Middle frontal gyrus (tissue), 1 donor: ENCODE measurements at regions not wholly inside any gene's neighbourhood (a gene's known extent, or its start where the extent isn't known, plus 50 kb on each side); places are given as distances from the start of the nearest gene placed in this dataset.

Experiments used
- DNase-seq: peaks from one replicate; pipeline ENCODE4 v3.0.0-alpha.2; 2015; ENCODE audit warnings: low spot score; ENCODE audit errors: extremely low spot score

- DNase-seq: no peak
These were observed 183.7 kb upstream of the CADM1 start for GRCh38 chr11:115687934-115688333.

GRCh38 chr11:115684699-115685098 is 180.5 kb upstream of the CADM1 start:
- no peak for DNase-seq

DNA sequence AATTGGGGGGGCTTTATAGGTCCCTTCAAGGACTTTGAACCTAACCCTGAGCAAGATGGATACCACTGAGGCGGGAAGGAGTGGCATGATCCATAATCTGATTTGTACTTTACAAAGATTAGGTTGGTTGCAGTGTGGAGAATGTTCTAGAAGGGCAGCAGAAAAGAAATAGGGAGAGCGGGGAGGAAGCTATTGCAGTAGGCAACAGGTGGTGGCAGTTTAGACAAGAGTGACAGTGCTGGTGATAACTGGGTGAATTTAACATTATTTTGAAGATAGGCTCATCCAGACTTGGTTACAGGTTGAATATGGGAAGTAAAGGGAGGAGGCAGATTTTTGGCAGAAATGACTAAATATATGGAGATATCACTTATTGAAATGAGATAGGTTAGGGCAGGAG is 179.9 kb upstream of the CADM1 start:
- DNase-seq: no peak

DNA sequence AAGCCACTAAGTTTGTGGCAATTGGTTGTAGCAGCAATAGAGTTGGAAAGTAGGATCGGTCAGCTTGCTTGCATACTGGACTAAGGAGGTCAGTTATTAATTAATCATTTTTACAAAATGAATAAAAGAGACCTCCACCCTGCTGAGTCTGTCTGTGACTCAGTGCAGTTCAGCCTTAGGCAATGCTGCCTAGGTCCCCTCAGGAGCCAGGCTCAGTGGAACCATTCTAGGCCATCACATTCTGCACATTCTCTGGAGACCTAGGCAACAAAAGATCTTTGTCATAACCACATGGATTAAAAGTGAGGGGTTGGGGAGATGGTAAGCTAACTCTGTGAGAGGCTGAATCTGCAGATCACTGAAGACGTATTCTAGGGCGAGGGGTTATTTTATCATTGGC is 178.7 kb upstream of the CADM1 start:
- no peak for DNase-seq

- DNase-seq: no peak
These were observed 177.9 kb upstream of the CADM1 start for GRCh38 chr11:115682101-115682500.

DNA sequence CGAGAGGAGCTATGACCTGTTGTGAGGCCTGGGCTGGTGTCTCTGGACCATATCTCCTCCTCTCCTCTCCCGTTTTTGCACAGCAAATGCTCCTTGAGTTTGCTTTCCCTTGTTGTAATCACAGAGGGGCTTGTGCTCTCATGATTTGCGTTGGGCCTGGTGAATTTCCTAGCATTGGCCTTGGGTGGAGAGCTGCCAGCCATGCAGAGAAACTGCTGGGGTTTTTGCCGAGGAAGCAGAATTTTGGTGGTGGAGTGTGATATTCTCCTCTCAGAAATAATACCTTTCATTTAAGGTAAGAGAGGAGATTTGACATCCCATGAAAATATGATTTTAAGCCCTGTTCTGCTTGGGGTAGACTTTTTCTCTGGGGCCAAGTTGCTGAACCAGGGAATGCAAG is 175.7 kb upstream of the CADM1 start:
- no peak for DNase-seq

DNA sequence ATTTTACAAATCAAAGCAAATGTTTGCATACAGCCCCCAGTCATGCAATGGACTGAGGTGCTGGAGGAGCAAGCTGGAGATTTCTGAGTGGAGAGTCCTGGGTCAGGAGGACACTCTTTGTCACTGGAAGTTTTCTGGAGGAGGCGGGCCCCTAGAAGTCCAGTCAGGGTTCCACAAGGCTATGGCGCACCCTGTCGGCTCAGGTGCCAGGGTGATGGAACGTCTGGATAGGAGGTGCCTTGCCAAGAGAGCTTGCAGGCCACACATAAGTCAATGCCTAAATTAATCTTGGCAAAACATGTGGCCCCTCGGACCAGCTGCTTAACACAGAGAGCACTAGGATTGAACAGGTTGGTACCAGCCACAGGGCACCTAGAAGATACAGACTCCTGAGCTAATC is 174.7 kb upstream of the CADM1 start:
- no peak for DNase-seq

GRCh38 chr11:115677190-115677589 is 173.0 kb upstream of the CADM1 start:
- DNase-seq: no peak

DNA sequence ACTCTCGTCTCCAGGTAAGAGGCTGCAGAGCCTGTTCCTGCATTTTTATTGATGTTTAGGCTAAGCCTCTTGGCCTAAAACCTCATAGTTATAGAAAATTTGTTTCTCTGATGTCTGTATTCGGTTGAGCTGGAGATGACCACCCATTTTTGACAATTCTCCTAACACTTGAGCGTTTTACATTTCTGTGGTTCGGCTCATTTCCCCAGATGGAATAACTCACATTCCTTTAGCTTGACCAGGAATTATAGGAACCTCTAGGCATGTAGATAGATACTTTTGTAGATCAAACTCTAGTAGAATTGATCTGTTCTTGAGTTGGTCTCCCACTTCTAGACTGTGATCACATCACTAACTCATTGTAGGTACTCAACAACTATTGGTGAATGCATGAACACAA is 172.6 kb upstream of the CADM1 start:
- no peak for DNase-seq

DNA sequence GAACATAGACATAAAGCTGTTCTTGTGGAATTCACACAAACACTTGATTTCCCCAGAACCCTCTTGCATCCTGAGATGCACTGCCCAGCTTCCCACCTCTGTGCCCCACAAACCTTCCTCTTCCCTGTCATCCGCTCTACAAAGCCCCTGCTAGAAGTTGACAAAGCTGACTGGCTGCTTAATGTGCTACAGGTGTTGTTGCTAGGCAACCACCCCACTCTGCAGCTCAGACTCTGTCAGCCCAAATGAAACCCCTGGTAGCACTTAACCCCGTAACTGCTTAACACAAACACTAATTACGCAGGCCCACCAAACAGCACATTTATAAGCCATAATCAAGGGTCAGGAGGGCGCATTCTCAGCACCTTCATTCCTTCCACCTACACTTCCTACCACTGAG is 172.0 kb upstream of the CADM1 start:
- no peak for DNase-seq

DNA sequence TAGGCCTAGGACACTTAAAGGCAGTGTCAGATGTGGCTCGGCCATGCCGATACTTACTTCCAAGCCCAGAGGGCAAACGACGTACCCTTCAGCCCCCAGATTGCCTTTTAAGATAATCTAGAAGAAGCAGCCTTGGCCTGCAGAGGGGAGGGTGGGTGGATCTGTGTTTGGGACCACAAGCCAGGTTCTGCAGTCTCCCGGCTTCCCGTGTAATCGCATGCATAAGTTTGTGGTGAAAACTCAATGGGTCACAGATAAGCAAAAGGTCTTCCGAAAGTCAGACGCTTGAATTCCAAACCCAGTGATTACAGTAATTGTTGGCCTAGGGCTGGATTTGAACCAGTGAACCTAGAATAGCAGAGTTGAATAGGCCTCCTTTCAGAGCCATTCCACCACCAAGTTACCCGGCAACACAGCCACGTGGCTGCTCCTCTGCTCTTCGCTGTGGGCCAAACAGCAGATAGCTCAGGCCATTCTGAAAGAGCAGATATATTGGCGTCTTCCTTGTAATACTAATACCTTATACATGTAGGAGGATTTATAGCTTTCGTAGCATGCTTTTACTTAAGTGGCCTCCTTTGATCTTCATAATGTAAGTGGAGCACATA is 170.8 kb upstream of the CADM1 start:
- DNase-seq: no peak

DNA sequence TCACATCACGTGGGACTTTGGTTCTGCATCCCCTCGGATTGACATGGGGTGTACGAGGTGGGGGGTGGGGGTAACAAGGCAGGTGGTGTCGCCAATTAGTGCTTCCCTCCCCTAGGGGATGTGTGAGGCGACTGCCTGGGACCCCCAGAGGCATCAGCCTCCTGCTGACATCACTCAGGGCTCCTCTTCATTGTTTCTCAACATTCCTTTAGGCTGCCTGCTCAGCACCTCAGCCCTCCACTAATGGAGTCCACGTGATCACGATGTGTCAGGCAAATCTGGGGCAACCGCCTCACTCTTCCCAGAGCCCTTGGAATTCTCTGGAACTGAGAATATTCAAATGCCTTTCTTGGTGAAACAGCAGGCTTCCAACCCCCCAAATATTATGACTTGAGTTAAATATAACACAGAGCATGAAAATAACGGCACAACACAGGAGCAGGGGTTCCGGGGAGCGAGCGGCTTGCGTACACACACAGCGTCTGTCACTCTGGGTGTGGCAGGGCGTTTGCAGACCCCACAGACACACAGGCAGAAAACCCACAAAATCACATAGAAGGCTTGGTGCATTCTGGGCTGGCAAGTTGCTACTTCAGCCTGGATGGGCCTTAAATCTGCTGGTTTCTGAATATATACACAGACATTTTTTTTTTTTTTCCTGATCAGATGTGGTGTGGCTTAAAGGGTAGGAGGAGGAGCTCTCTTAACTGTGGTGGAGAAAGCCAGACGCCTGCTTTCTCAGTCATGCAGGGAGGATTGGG is 170.1 kb upstream of the CADM1 start:
- no peak for DNase-seq

DNA sequence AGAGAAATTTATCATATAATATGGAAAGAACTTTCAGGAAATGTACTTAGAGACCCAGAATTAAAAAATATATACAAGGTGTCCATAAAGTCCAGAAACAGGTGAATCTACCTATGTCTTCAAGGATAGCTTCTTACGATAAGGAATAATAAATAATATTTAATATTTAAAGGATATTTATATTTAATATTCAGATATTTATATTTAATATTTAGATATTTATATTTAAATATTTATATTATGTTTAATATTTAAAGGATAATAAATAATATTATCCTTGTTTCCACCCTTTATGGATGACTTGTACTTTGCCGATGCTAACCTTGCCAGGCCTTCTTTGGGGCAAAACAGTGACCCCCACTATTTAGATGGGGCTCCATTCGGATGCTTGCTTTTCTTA is 169.5 kb upstream of the CADM1 start:
- no peak for DNase-seq

GRCh38 chr11:115672999-115673411 is 168.8 kb upstream of the CADM1 start:
- no peak for DNase-seq

GRCh38 chr11:115672412-115672811 is 168.2 kb upstream of the CADM1 start:
- no peak for DNase-seq

- DNase-seq: no peak
These were observed 166.5 kb upstream of the CADM1 start for GRCh38 chr11:115670538-115671205.

DNA sequence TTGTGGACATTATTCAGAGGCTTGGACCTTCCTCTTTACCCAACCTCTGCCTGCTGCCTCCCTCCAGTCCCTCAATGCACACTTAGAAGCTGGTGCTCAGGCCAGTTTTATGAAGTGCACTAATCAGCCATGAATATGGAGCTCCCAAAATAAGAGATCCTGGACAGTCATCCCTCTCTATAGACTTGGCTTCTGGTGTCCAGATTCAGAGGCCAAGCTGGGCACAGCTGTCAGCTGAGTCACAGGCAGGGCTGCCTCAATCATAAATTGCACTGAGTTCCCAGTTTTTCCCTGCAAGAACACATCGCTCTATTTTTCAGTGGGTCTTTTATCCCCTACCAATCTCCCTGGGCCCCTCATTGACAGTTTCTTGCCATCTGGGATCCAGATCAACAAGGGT is 161.7 kb upstream of the CADM1 start:
- no peak for DNase-seq

DNA sequence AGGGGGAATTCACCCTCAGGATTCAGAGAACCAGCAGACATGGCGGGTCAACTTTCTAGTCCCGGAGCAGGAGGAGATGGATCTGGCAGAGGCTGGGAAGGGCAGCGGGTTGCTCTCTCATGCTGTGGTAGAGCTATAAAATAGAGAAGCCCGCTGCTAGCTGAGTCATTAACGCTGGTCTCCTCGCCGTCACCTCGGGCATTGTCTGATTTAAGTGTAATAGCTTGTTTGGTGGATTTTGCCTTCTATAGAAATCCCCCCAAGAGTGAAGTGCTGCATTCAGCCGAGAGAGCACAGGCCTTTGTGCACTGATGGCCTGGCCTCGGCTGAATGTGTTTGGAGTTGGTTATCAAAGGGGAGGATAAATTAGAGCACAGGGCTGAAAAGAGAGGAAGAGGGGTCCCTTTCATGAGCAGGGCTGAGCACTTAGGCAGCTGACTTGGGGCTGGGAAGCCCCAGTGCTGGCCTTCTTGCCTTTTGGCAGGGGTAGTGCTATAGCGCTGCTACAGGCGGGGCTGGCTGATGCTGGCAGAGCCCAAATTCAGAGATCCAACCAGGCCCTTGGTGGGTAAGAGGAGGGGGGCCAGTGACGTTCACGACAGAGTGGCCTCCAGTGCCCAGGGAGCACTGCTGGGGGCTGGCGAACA is 161.1 kb upstream of the CADM1 start:
- DNase-seq: no peak

- DNase-seq: no peak
These were observed 160.1 kb upstream of the CADM1 start for GRCh38 chr11:115664313-115664712.

DNA sequence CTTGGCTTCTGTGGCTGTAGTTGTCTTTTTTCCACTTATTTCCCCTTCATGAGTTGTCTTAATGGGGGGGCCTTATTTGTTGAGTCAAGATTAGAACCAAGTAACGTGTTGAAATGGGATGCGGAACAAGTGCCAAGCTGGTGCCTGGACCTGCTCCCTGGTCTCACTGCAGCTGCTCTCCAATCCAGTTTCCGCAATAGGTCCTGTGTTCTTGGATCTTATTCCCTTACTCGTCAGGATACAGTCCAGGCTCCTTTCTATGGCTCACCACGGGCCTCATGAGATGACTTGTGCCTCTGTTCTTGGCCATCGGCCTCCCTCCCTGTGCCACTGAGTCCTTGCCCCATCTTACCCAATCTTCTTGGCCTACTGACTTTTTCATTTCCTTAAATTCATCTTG is 159.6 kb upstream of the CADM1 start:
- DNase-seq: no peak

GRCh38 chr11:115660030-115660805 is 156.0 kb upstream of the CADM1 start:
- DNase-seq: no peak
